Esophagus (tissue), 2 donors: ENCODE measurements at regions not wholly inside any gene's neighbourhood (a gene's known extent, or its start where the extent isn't known, plus 50 kb on each side); places are given as distances from the start of the nearest gene placed in this dataset.

Experiments used
- H3K27ac ChIP-seq, 2 donors: one replicate each; pipeline ENCODE4 v1.5.1; 2013; ENCODE audit warnings: low read depth in 2 of 2, mild to moderate bottlenecking in 2 of 2, inconsistent platforms in 1 of 2, low read length in 1 of 2, moderate library complexity in 1 of 2
- H3K27me3 ChIP-seq, 2 donors: one replicate each; pipeline ENCODE4 v1.6.1; 2013; ENCODE audit warnings: low read length in 2 of 2, control low read depth in 1 of 2, mild to moderate bottlenecking in 1 of 2; ENCODE audit not compliant: insufficient read depth in 2 of 2, control insufficient read depth in 1 of 2
- H3K36me3 ChIP-seq, 2 donors: one replicate each; pipeline ENCODE4 v1.6.1; 2013; ENCODE audit warnings: low read length in 1 of 2; ENCODE audit not compliant: control insufficient read depth in 2 of 2, insufficient read depth in 2 of 2
- H3K4me1 ChIP-seq, 2 donors: one replicate each; pipeline ENCODE4 v1.6.1; 2013; ENCODE audit warnings: low read length in 1 of 2; ENCODE audit not compliant: control insufficient read depth in 2 of 2, insufficient read depth in 2 of 2
- H3K4me3 ChIP-seq, 2 donors: one replicate each; pipeline ENCODE4 v1.5.1; 2013; ENCODE audit warnings: low read length in 2 of 2, mild to moderate bottlenecking in 2 of 2, low read depth in 1 of 2, moderate library complexity in 1 of 2
- H3K9me3 ChIP-seq, 2 donors: one replicate each; pipeline ENCODE4 v1.6.1; 2013; ENCODE audit warnings: mild to moderate bottlenecking in 2 of 2, low read depth in 1 of 2, low read length in 1 of 2, moderate library complexity in 1 of 2; ENCODE audit not compliant: control insufficient read depth in 2 of 2, insufficient read depth in 1 of 2
- WGBS, 2 donors: extraction: QIAGEN DNeasy Blood & Tissue Kit; methylation state at CpG; one replicate each; pipeline ENCODE4 v1.1.7; 2013; 5-methylcytosine and 5-hydroxymethylcytosine counted together
- donor health status: healthy with polysubstance abuse.
- donor health status: Bipolar disorder and iron deficiency.

DNA sequence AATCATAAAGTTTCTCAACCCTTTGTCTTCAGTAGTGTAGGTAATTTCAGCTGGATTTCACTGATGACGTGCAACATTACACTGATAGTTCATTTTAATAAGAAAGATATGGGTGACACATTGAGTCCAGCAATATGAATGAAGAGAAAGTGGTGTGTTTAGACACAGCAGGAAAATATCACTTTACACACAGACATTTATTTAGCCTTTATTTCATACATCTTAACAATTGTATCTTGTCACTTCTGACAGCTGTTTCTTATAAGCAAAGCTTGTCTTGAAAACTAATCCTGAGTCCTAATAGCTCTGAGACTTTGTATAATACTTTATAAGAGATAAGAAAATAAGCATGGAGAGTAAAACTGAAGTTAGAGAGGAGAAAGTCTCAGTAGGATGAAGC is 720.5 kb upstream of the NUDT12 start:
- Histone ChIP-seq H3K9me3 (no peaks in the 10 kb centered on the region), H3K36me3 (no peaks in the 10 kb centered on the region), H3K4me3 (no peak overlapping the region), H3K4me1 (no peaks in the 10 kb centered on the region), H3K27me3 (no peaks in the 10 kb centered on the region), H3K27ac (no peak overlapping the region)
- WGBS, 2 donors = 63 to 75% methylated on average over 1 of the region's 1 CpG

GRCh38 chr5:104273725-104274124 is 711.1 kb upstream of the NUDT12 start:
- Histone ChIP-seq H3K4me1 (no peaks in the 10 kb centered on the region), H3K9me3 (no peaks in the 10 kb centered on the region), H3K27me3 (no peaks in the 10 kb centered on the region), H3K36me3 (no peaks in the 10 kb centered on the region), H3K4me3 (no peak overlapping the region), H3K27ac (no peak overlapping the region)
- 66 to 72% methylated on average over 2 of the region's 2 CpGs for WGBS, 2 donors

DNA sequence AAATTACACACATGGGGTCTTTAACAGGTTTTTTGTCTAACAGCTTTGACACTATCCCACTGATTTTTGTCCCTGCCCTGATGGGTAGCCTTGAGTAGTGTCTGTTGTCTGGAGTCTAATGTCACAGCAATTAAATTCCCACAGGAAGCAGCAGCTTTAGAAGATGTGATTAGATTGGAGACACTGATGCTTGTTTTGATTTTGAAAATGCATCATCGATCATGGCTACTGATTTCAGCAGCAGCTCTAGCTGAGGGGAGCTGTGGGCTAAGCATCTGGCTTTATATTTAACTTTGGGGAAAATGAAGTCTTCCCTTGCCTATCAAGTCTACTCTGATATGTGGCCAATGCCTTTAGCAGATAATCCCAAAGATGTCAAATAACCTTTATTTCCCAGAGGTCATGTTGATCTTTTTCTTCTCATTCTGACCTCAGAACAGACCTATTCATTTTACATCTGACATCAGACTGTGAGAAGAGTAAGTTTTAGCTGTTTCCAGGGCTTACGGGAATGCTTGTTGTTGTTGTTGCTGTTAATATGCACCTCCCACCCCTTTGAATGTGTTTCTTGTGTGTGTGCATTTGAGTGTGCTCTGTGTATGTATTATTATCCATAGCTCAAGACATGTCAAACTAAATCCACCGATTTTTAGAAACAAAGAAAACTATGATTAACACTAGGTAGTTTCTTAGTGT is 704.9 kb upstream of the NUDT12 start:
- Histone ChIP-seq H3K36me3 (no peaks in the 10 kb centered on the region), H3K4me3 (no peak overlapping the region), H3K27me3 (no peaks in the 10 kb centered on the region), H3K4me1 (no peaks in the 10 kb centered on the region), H3K27ac (no peak overlapping the region), H3K9me3 (no peaks in the 10 kb centered on the region)
- 54 to 60% methylated on average over 3 of the region's 3 CpGs for WGBS, 2 donors

DNA sequence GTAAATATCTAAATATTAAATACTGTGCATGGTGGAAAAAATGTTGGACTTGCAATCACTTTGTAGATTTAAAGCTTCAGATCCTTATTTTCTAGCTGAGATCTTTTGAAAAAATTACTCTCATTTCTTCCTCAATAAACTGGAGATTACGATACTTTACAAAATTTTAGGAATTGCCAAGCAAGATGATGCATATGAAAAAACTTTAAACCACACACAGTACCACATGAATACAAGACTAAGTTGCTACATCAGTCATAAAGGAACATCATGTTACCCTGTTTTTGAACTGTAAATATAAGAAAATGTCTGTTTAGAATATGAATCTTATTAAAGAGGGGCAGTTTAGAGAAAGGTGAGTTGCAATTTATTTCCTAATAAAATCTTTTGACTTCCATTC is 703.6 kb upstream of the NUDT12 start:
- H3K27me3 ChIP-seq = no peaks in the 10 kb centered on the region
- no peak overlapping the region for H3K4me3 ChIP-seq
- H3K9me3 ChIP-seq = no peaks in the 10 kb centered on the region
- H3K27ac ChIP-seq = no peak overlapping the region
- no peaks in the 10 kb centered on the region for H3K4me1 ChIP-seq
- 86 to 91% methylated on average over 1 of the region's 1 CpG for WGBS, 2 donors
- H3K36me3 ChIP-seq = no peaks in the 10 kb centered on the region

- Histone ChIP-seq H3K27me3 (no peaks in the 10 kb centered on the region), H3K4me3 (no peak overlapping the region), H3K9me3 (no peaks in the 10 kb centered on the region), H3K36me3 (no peaks in the 10 kb centered on the region), H3K4me1 (no peaks in the 10 kb centered on the region), H3K27ac (no peak overlapping the region)
- 83 to 87% methylated on average over 1 of the region's 1 CpG for WGBS, 2 donors
Observed at GRCh38 chr5:104265531-104266140, 703.0 kb upstream of the NUDT12 start.

- WGBS, 2 donors = 67 to 68% methylated on average over 3 of the region's 3 CpGs
- Histone ChIP-seq H3K4me1 (no peaks in the 10 kb centered on the region), H3K4me3 (no peak overlapping the region), H3K27me3 (no peaks in the 10 kb centered on the region), H3K27ac (no peak overlapping the region), H3K36me3 (no peaks in the 10 kb centered on the region), H3K9me3 (no peaks in the 10 kb centered on the region)
Observed at GRCh38 chr5:104247260-104247659, 684.7 kb upstream of the NUDT12 start.

DNA sequence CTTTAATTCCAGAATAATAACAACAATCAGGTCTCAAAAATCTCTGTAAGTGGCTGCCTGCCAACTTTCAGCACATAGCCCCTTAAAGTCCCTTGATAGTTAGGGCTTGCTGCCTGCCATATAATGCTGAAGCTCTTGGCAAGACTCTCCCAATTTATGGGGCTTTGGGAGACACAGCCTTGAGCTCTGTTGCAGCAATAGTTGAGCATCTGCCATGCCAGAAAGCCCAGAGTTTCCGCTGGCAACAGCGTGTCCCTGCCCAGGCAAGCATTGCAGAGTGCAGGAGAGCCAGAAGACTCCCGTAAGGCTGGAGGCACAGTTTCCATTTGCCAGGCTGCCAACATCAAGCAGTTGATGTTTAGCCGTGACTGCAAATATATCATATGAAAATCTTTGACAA is 678.5 kb upstream of the NUDT12 start:
- Histone ChIP-seq H3K9me3 (no peaks in the 10 kb centered on the region), H3K27me3 (no peaks in the 10 kb centered on the region), H3K4me1 (no peaks in the 10 kb centered on the region), H3K4me3 (no peak overlapping the region), H3K27ac (no peak overlapping the region), H3K36me3 (no peaks in the 10 kb centered on the region)
- 51 to 67% methylated on average over 4 of the region's 4 CpGs for WGBS, 2 donors

GRCh38 chr5:104237586-104237985 is 675.0 kb upstream of the NUDT12 start:
- H3K27me3 ChIP-seq = no peaks in the 10 kb centered on the region
- no peaks in the 10 kb centered on the region for H3K9me3 ChIP-seq
- 77 to 79% methylated on average over 5 of the region's 5 CpGs for WGBS, 2 donors
- H3K27ac ChIP-seq = no peak overlapping the region
- H3K4me1 ChIP-seq = no peaks in the 10 kb centered on the region
- no peaks in the 10 kb centered on the region for H3K36me3 ChIP-seq
- H3K4me3 ChIP-seq = no peak overlapping the region

DNA sequence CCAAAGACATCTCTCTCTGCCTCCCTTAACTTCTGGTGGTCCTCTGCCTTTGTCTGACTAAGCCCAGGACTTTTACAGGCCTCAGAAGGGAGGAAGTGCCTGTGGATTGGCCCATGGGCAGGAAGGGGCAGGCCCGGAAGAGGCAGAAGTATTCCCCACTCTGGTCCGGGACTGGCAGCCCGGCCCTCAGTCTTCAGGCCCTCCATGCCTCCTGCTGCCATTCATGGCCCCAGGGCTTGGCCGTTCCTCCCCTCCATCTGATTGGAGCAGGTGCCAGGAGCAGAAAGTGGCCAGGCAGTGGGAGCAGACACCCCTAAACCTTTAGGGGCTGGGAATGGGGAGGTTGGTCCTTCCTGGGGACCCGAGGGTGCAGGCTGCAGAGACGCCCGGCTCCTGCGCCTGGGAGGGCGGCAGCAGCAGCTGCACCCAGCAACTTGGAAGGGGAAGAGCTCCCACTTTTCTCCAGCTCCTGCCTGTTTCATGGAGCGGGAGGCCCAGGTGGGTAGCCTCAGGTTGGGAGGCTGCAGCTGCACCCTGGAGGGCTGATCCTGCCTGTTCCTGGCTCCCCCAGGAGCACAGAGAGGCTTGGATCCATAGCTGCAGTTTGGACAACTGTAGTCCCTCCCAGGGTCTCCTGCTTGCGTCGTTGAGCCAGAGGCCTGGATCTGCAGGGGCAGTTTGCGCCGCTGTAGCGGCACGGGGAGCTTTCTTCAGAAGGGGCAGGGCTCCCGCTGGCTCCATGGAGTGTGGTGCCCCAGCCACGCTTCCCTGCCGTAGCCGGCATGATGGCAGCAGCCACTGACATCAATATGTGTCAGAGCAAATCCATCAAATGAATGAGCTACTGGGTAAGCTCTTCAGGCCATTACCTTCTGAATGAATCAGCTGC is 661.5 kb upstream of the NUDT12 start:
- Histone ChIP-seq H3K27me3 (no peaks in the 10 kb centered on the region), H3K4me3 (no peak overlapping the region), H3K9me3 (peaks cover 0 to 2% of the 10 kb centered on the region in 2 donors), H3K36me3 (no peaks in the 10 kb centered on the region), H3K27ac (no peak overlapping the region), H3K4me1 (no peaks in the 10 kb centered on the region)
- 94 to 95% methylated on average over 20 of the region's 20 CpGs for WGBS, 2 donors
